Activated CD8-positive, alpha-beta memory T cell treated with anti-CD3 and anti-CD28 coated beads, Interleukin-2, amount 50 U/mL, for 24 hours (primary cell): ENCODE measurements at regions not wholly inside any gene's neighbourhood (a gene's known extent, or its start where the extent isn't known, plus 50 kb on each side); places are given as distances from the start of the nearest gene placed in this dataset.

Source experiments
- DNase-seq: peaks from one replicate; pipeline ENCODE4 v3.0.0-alpha.2; 2020; ENCODE audit errors: extremely low read depth

DNA sequence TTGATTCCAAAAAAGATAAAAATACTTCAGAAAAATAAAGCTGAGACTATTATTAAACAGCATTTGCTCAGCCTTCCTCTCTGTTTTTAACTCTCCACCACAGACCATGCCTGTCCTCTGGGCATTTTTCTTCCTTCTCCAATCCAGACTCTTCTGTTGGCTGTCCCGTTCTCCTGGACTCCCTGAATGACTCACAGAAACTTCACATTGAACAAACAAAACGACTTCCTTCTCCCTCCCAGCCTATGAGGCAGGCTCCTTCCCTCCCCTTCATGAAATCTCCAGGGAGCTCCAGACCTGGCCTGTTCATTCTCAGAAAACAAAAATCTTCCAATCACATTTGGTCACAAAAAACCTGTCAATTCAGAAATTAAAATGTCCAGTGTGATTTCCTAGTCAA is 421.3 kb downstream of the NPHP4 start:
- DNase-seq = no peak

DNA sequence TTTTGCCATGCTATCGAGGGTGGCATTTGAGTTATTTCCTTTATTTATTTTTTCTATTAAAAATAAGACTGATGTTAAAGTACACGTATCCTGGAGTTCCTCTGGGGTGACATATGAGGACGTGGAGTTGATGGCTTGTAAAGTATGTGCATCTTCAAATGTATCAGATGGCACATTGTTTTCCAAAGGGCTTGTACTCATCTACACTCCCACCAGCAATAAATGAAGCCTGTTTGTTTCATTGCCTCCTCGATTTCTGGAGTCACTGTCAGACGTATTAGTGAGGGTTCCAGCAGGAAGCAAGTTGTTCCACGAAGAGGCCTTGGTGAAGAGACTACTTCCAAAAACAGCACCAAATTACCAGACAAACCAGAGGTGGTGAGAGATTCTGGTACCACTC is 423.9 kb downstream of the NPHP4 start:
- no peak for DNase-seq

- DNase-seq = no peak
These were observed 424.4 kb downstream of the NPHP4 start for GRCh38 chr1:5567839-5568238.

- DNase-seq = no peak
These were observed 425.3 kb downstream of the NPHP4 start for GRCh38 chr1:5566924-5567323.

DNA sequence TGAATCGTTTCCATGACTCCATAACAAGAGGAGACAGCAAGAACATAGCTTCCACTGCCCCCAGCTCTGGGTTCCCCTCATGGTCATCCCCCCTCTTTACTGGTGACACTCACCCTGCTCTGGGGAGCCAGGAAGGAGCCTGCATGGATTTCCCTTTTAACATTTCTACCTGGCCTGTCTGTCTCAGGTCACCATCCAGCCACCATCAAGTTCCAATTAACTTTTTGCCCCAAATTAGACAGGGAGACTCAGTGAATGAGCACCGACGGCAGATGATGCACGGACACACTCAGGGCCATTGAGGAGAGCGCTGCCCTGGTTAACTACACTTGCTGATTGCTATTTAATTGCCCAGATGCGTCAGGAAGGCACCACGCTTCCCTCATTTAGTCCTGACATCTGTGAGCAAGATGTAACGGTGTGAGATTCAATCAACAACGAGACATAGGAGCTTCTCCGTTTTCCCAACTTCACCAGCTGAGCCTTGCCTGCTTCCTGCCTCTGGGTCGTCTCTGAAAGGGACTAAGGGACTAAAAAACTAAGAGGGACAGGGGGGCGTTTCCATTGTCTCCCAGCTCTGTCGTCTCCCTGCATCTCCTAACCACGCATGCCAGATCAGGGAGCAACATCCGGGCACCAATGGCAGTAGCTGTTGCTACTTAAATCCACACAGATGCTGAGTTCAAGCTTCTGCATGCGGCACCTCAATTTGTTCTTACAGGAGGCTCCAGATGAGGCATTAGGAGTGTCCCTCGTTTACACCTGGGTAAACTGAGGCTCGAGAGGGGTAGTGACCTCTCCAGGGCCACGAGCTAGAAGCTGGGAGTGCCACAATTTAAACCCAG is 426.7 kb downstream of the NPHP4 start:
- no peak for DNase-seq

GRCh38 chr1:5564578-5565257 is 427.5 kb downstream of the NPHP4 start:
- DNase-seq = no peak

DNA sequence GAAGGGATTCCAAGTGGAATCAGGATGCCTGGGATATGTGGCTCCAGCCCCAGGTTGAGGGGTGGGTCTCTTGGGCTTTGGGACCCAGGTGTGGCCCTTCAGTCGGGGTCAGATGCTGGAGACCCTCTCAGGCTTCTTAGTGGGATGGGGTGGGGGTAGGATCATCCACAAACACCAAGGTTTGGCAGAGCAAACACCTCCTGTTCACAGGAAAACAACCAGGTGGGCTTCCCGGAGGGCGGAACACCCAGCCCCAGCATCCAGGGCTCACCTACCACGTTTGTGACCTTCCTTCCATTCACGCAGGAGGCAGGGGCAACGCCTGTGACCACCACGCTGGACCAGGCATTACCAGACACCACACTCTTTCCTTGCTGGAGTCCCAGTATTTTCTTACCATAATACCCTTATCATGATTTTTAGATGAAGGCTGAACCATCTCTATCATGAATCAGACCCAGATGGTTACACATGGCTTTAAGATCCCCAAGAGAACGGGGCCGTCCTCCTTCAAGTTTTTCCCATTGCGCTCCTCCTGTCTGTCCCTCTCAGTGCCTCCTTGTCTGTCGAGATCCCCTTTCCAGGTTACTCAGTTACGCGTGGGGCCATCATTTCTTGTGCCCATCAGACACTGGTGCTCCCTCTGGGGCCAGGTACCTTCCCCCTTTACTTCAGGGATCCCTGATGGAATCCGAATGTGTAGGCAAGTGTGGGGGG is 428.2 kb downstream of the NPHP4 start:
- DNase-seq = no peak

GRCh38 chr1:5562769-5563168 is 429.5 kb downstream of the NPHP4 start:
- DNase-seq = no peak

DNA sequence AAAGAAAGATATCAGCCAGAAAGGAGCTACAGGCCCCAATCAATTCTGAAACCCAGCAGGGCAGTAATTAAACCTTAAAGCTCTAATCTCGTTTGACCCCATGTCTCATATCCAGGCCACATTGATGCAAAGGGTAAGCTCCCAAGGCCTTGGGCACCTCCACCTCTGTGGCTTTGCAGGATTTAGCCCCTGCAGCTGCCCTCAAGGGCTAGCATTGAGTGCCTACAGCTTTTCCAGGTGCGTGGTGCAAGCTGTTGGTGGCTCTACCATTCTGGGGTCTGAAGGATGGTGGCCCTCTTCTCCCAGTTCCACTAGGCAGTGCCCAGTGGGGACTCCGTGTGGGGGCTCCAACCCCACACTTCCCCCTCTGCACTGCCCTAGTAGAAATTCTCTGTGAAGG is 429.9 kb downstream of the NPHP4 start:
- DNase-seq = no peak

GRCh38 chr1:5559078-5559477 is 433.1 kb downstream of the NPHP4 start:
- DNase-seq = no peak

GRCh38 chr1:5555853-5556252 is 436.4 kb downstream of the NPHP4 start:
- DNase-seq = no peak

DNA sequence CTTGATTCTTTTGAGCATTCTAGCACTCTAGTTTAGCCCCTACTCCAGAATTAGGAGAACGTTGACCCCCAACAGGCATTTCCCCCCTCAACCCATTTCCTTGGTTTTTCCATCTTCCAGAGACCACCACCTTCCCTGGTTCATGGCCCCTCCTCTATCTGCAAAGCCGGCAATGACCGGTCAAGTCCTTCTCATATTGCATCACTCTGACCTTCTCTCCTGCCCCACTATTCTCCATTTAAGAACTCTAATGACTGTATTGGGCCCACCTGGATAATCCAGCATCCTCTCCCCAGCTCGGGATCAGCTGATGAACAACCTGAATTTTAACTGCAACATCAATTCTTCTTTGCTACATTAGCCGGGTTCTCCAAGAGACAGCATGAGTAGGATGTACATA is 437.4 kb downstream of the NPHP4 start:
- DNase-seq = no peak

- no peak for DNase-seq
These were observed 438.1 kb downstream of the NPHP4 start for GRCh38 chr1:5554111-5554510.

- DNase-seq = no peak
These were observed 439.3 kb downstream of the NPHP4 start for GRCh38 chr1:5552787-5553484.

GRCh38 chr1:5551274-5551975 is 440.8 kb downstream of the NPHP4 start:
- DNase-seq = no peak

- no peak for DNase-seq
These were observed 444.0 kb downstream of the NPHP4 start for GRCh38 chr1:5548266-5548665.

DNA sequence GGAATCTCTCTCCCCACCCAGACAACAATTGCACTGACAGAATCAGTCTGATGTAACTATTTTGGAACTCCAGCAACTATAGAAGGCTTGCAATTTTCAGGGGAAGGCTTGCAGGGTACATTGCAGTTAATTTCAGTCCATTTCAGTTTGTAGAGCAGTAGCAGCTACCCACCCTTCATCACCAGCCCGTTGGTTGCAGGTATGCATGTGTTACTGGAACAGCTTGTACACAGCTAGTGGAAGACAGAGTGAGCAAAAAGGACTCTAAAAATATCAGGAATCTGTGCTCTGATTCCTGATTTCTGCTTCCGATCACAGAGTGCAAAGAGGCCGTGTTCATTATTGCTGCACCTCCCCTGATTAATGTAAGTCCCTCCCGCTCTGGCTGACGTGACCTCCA is 449.0 kb downstream of the NPHP4 start:
- DNase-seq = no peak

DNA sequence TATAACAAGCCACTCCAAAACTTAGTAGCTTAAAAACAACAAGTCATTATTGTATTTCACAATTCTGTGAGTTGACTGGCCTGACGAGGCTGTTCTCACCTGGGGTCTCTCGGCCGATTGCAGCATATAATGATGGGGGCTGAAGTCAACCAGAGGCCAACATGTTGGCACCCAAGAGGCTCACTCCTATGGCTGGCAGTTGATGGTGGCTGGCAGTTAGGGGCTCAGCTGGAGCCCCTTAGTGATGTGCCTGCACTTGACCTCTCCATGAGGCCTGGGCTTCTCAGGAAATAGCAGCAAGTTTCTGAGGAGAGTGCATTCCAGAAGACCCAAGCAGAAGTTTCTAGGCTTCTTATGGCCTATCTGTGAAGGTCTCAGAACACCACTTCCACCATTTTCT is 459.4 kb downstream of the NPHP4 start:
- DNase-seq = no peak

DNA sequence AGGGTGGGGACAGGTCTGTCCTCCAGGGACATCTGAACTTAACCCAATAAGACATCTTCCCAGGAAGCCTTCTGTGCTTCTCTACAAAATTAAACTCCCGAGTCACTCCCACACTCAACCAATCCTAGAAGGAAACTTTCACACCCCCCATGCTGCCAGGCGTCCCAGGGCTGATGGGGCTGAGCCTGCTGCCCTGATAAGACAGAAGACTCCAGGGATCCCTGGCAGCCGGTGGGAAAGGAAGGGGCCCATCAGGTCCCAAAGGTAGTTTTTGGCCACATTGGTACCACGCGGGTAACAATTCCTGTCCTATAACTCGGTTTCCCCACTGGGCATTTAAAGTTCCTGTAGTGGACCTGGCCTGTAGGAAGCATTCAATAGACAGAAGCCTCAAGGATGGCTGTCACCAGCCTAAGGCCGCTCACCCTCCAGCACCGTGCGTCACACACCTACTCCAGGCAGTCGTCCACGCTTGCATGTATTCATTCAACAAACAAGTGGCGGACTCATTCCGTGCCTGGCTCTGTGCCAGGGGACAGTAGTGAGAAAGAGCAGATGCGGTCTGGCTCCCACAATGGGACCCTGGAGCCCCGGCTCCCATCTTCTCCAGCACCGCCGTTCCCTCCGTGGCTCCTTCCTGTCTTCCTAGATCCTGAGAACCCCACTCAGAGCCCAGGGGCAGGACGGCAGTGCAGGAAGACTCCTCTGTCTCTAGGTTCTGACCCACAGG is 465.2 kb downstream of the NPHP4 start:
- no peak for DNase-seq

- no peak for DNase-seq
These were observed 465.9 kb downstream of the NPHP4 start for GRCh38 chr1:5526385-5526750.
